ENCODE measurements at regions not wholly inside any gene's neighbourhood (a gene's known extent, or its start where the extent isn't known, plus 50 kb on each side); places are given as distances from the start of the nearest gene placed in this dataset.

GRCh38 chr2:119076713-119077112 lies 81.8 kb downstream of the C1QL2 start:
- Histone ChIP-seq H3K36me3 (replicated peaks in 1 of 2; ENCODE audit: control insufficient read depth in 1 of 2, insufficient read depth in 2 of 2, low read length in 2 of 2) (no peaks in the 10 kb centered on the region), H3K4me3 (replicated peaks in 1 of 3; ENCODE audit: insufficient read depth in 1 of 3, low read depth in 2 of 3, low read length in 3 of 3) (no peak overlapping the region), H2AFZ (ENCODE audit: low read length) (no peak overlapping the region), H3K27me3 (ENCODE audit: control insufficient read depth in 1 of 2, insufficient read depth in 2 of 2, low read length in 2 of 2) (peaks cover 1 to 4% of the 10 kb centered on the region in 2 experiments; a peak in 1 of 5 replicates), H3K9ac (ENCODE audit: insufficient read depth, low read depth, low read length) (no peak overlapping the region), H3K9me3 (ENCODE audit: low read length) (no peaks in the 10 kb centered on the region), H3K27ac (ENCODE audit: extremely low read length, insufficient read depth, low read length) (no peak overlapping the region), H3K4me1 (ENCODE audit: insufficient read depth, low read length) (no peaks in the 10 kb centered on the region), H3K79me2 (ENCODE audit: insufficient read depth, low read length) (no peaks in the 10 kb centered on the region), H3K4me2 (ENCODE audit: low read depth, low read length) (no peak overlapping the region), H4K20me1 (ENCODE audit: insufficient read depth, low read length) (no peaks in the 10 kb centered on the region)
- in situ Hi-C loops (cut with HindIII; ENCODE audit: extremely low pct_ligation_motif_present, low pct_unique_long_range_greater_than_20kb): no loop called here
- WGBS (ENCODE audit: low lambda C conversion rate): 27% methylated on average over 8 of the region's 8 CpGs
- no peak for TF ChIP-seq ZNF770 (CRISPR knock-in tag; IDR thresholded peaks at IDR 0.05)
- TF ChIP-seq HMG20A (CRISPR knock-in tag; IDR thresholded peaks at IDR 0.05; ENCODE audit: borderline replicate concordance): no peak
- no peak for TF ChIP-seq ZNF317 (CRISPR knock-in tag; IDR thresholded peaks at IDR 0.05)
- TF ChIP-seq FOXK2 (IDR thresholded peaks at IDR 0.05): no peak
- no peak for TF ChIP-seq ZNF720 (CRISPR knock-in tag; IDR thresholded peaks at IDR 0.05)
- no peak for TF ChIP-seq U2AF2 (IDR thresholded peaks at IDR 0.05; ENCODE audit: low read depth, low read length)
- no peak for TF ChIP-seq ZNF530 (CRISPR knock-in tag; IDR thresholded peaks at IDR 0.05; ENCODE audit: low read depth)
- no peak for TF ChIP-seq ZNF652 (CRISPR knock-in tag; IDR thresholded peaks at IDR 0.05; ENCODE audit: borderline replicate concordance, low read depth)
- TF ChIP-seq SRSF1 (optimal IDR thresholded peaks at IDR 0.05; ENCODE audit: low read depth, low read length): no peak
- TF ChIP-seq GFI1 (CRISPR knock-in tag; IDR thresholded peaks at IDR 0.05; ENCODE audit: borderline replicate concordance): no peak
- no peak for TF ChIP-seq ERF (CRISPR knock-in tag; IDR thresholded peaks at IDR 0.05)
- no peak for TF ChIP-seq ZNF776 (CRISPR knock-in tag; IDR thresholded peaks at IDR 0.05)
- TF ChIP-seq RBFOX2 (IDR thresholded peaks at IDR 0.05; ENCODE audit: low read depth, low read length): no peak
- no peak for TF ChIP-seq SP1 (IDR thresholded peaks at IDR 0.05)
- no peak for TF ChIP-seq SP1 (CRISPR knock-in tag; IDR thresholded peaks at IDR 0.05)
- no peak for TF ChIP-seq CBX5 (CRISPR knock-in tag; IDR thresholded peaks at IDR 0.05; ENCODE audit: borderline replicate concordance)
- no peak for TF ChIP-seq NFIB (CRISPR knock-in tag; IDR thresholded peaks at IDR 0.05; ENCODE audit: borderline replicate concordance)
- no peak for TF ChIP-seq SP140L (CRISPR knock-in tag; IDR thresholded peaks at IDR 0.05; ENCODE audit: borderline replicate concordance)
- no peak for TF ChIP-seq SNAPC5 (CRISPR knock-in tag; IDR thresholded peaks at IDR 0.05; ENCODE audit: borderline replicate concordance)
- TF ChIP-seq ELF4 (CRISPR knock-in tag; IDR thresholded peaks at IDR 0.05; ENCODE audit: borderline replicate concordance): no peak
- DNase-seq (ENCODE audit: low spot score): no peak
- intact Hi-C loops (cut with micrococcal nuclease; ENCODE audit: unreplicated experiment): no loop called here
- no peak for ATAC-seq
- no peak for FAIRE-seq
- CTCF ChIA-PET (ENCODE audit: low intra/inter-chr PET ratio, low total read pairs): no interaction called here
- BruUV-seq (replicated peaks): no TSS peak
- POLR2A ChIA-PET: no interaction called here

Data from HepG2 (cell line).